ENCODE measurements at regions not wholly inside any gene's neighbourhood (a gene's known extent, or its start where the extent isn't known, plus 50 kb on each side); places are given as distances from the start of the nearest gene placed in this dataset.

GRCh38 chr21:21816778-21817177 lies 818.6 kb downstream of the NCAM2 start:
- ATAC-seq (no peak), FAIRE-seq (no peak), DNase-seq (ENCODE audit: low read depth, low spot score) (no peak)
- H2AFZ ChIP-seq (ENCODE audit: control insufficient read depth, low read depth, low read length): no peak overlapping the region
- H3K4me3 ChIP-seq: no peak overlapping the region
- ChIA-PET POLR2A (no interaction called here), CTCF (no interaction called here), SMC1A (ENCODE audit: uncharacterized antibody, unreplicated experiment) (no interaction called here), RAD21 (ENCODE audit: unreplicated experiment) (no interaction called here)
- no peak overlapping the region for H3K9ac ChIP-seq (ENCODE audit: control insufficient read depth, insufficient read depth, low read length)
- no peaks in the 10 kb centered on the region for H4K20me1 ChIP-seq (ENCODE audit: control insufficient read depth, insufficient read depth)
- H3K27me3 ChIP-seq (replicated peaks in 1 of 2; ENCODE audit: control insufficient read depth in 2 of 2, insufficient read depth in 2 of 2, low read length in 1 of 2): no peaks in the 10 kb centered on the region
- H3K79me2 ChIP-seq (ENCODE audit: control insufficient read depth, insufficient read depth, low read length): no peaks in the 10 kb centered on the region
- 2% methylated on average over 4 of the region's 4 CpGs for WGBS (ENCODE audit: insufficient coverage, insufficient replicate concordance, low lambda C conversion rate, missing lambda C conversion rate)
- BruUV-seq (replicated peaks): no TSS peak
- in situ Hi-C loops (cut with MboI): no loop called here
- no peak overlapping the region for H3K27ac ChIP-seq (ENCODE audit: control insufficient read depth, insufficient read depth)
- intact Hi-C loops (cut with micrococcal nuclease; ENCODE audit: unreplicated experiment): no loop called here
- H3K9me3 ChIP-seq (replicated peaks; ENCODE audit: control insufficient read depth, insufficient read depth, low read length): no peaks in the 10 kb centered on the region
- no peaks in the 10 kb centered on the region for H3K4me1 ChIP-seq (ENCODE audit: control insufficient read depth, insufficient read depth, low read length)
- H3K4me2 ChIP-seq (ENCODE audit: control insufficient read depth, insufficient read depth): no peak overlapping the region
- no peaks in the 10 kb centered on the region for H3K36me3 ChIP-seq (ENCODE audit: control insufficient read depth in 2 of 2, insufficient read depth in 2 of 2, low read length in 1 of 2)
- no peak for TF ChIP-seq TARDBP (IDR thresholded peaks at IDR 0.05; ENCODE audit: borderline replicate concordance)

DNA sequence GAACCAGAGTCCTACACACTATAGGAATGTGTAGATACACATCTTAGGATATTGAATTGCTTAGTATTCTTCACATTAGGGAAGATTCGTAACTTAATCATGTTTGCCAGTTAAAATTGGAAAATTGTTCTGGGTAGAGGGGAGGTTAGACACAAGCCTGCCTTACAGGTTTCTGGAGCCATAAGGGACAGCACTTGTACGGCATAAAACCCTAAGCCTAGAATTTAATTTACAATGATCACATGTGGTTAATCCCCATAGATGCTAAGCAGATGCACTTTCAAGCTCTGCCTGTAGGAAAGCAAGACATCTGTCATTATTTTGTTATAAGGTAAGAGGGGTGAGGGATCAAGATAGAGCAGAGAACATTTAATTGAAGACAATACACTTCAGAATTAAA lies 820.7 kb downstream of the NCAM2 start:
- in situ Hi-C loops (cut with MboI): no loop called here
- CTCF ChIA-PET: no interaction called here
- 13% methylated on average over 2 of the region's 2 CpGs for WGBS (ENCODE audit: insufficient coverage, insufficient replicate concordance, low lambda C conversion rate, missing lambda C conversion rate)
- TF ChIP-seq ETV6 (conservative IDR thresholded peaks at IDR 0.05 in 1 of 2, IDR thresholded peaks at IDR 0.05 in 1 of 2; ENCODE audit: borderline replicate concordance in 1 of 2, low read depth in 1 of 2) (no peak), TAF1 (IDR thresholded peaks at IDR 0.05; ENCODE audit: borderline replicate concordance, low read depth, low read length) (no peak), E4F1 (IDR thresholded peaks at IDR 0.05; ENCODE audit: borderline replicate concordance, partially characterized antibody) (no peak), NFIC (IDR thresholded peaks at IDR 0.05; ENCODE audit: low read depth, low read length) (no peak), HDAC6 (IDR thresholded peaks at IDR 0.05; ENCODE audit: unreplicated experiment) (no peak), POLR2AphosphoS2 (IDR thresholded peaks at IDR 0.05; ENCODE audit: low read depth, low read length) (no peak), RELA (IDR thresholded peaks at IDR 0.05; ENCODE audit: borderline replicate concordance, partially characterized antibody) (no peak)
- TF ChIP-seq, protein P1, sequence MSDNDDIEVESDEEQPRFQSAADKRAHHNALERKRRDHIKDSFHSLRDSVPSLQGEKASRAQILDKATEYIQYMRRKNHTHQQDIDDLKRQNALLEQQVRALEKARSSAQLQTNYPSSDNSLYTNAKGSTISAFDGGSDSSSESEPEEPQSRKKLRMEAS (IDR thresholded peaks at IDR 0.05; ENCODE audit: low read depth, low read length): no peak
- TF ChIP-seq, protein P2, sequence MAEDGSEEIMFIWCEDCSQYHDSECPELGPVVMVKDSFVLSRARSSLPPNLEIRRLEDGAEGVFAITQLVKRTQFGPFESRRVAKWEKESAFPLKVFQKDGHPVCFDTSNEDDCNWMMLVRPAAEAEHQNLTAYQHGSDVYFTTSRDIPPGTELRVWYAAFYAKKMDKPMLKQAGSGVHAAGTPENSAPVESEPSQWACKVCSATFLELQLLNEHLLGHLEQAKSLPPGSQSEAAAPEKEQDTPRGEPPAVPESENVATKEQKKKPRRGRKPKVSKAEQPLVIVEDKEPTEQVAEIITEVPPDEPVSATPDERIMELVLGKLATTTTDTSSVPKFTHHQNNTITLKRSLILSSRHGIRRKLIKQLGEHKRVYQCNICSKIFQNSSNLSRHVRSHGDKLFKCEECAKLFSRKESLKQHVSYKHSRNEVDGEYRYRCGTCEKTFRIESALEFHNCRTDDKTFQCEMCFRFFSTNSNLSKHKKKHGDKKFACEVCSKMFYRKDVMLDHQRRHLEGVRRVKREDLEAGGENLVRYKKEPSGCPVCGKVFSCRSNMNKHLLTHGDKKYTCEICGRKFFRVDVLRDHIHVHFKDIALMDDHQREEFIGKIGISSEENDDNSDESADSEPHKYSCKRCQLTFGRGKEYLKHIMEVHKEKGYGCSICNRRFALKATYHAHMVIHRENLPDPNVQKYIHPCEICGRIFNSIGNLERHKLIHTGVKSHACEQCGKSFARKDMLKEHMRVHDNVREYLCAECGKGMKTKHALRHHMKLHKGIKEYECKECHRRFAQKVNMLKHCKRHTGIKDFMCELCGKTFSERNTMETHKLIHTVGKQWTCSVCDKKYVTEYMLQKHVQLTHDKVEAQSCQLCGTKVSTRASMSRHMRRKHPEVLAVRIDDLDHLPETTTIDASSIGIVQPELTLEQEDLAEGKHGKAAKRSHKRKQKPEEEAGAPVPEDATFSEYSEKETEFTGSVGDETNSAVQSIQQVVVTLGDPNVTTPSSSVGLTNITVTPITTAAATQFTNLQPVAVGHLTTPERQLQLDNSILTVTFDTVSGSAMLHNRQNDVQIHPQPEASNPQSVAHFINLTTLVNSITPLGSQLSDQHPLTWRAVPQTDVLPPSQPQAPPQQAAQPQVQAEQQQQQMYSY (CRISPR knock-in tag; IDR thresholded peaks at IDR 0.05): no peak

More for the DNA sequence above, 820.7 kb downstream of the NCAM2 start:
- Histone ChIP-seq H3K27ac (ENCODE audit: control insufficient read depth, insufficient read depth) (no peak overlapping the region), H3K79me2 (ENCODE audit: control insufficient read depth, insufficient read depth, low read length) (no peaks in the 10 kb centered on the region), H4K20me1 (ENCODE audit: control insufficient read depth, insufficient read depth) (no peaks in the 10 kb centered on the region), H3K9ac (ENCODE audit: control insufficient read depth, insufficient read depth, low read length) (no peak overlapping the region), H3K27me3 (replicated peaks in 1 of 2; ENCODE audit: control insufficient read depth in 2 of 2, insufficient read depth in 2 of 2, low read length in 1 of 2) (no peaks in the 10 kb centered on the region), H3K4me3 (no peak overlapping the region), H3K4me1 (ENCODE audit: control insufficient read depth, insufficient read depth, low read length) (no peaks in the 10 kb centered on the region), H3K4me2 (ENCODE audit: control insufficient read depth, insufficient read depth) (no peak overlapping the region), H2AFZ (ENCODE audit: control insufficient read depth, low read depth, low read length) (no peak overlapping the region), H3K9me3 (replicated peaks; ENCODE audit: control insufficient read depth, insufficient read depth, low read length) (no peaks in the 10 kb centered on the region), H3K36me3 (ENCODE audit: control insufficient read depth in 2 of 2, insufficient read depth in 2 of 2, low read length in 1 of 2) (no peaks in the 10 kb centered on the region)
- intact Hi-C loops (cut with micrococcal nuclease; ENCODE audit: unreplicated experiment): no loop called here
- POLR2A ChIA-PET: no interaction called here
- SMC1A ChIA-PET (ENCODE audit: uncharacterized antibody, unreplicated experiment): no interaction called here
- no TSS peak for BruUV-seq (replicated peaks)
- ATAC-seq (no peak), FAIRE-seq (no peak), DNase-seq (ENCODE audit: low read depth, low spot score) (no peak)
- RAD21 ChIA-PET (ENCODE audit: unreplicated experiment): no interaction called here
